ENCODE measurements at regions not wholly inside any gene's neighbourhood (a gene's known extent, or its start where the extent isn't known, plus 50 kb on each side); places are given as distances from the start of the nearest gene placed in this dataset.

DNA sequence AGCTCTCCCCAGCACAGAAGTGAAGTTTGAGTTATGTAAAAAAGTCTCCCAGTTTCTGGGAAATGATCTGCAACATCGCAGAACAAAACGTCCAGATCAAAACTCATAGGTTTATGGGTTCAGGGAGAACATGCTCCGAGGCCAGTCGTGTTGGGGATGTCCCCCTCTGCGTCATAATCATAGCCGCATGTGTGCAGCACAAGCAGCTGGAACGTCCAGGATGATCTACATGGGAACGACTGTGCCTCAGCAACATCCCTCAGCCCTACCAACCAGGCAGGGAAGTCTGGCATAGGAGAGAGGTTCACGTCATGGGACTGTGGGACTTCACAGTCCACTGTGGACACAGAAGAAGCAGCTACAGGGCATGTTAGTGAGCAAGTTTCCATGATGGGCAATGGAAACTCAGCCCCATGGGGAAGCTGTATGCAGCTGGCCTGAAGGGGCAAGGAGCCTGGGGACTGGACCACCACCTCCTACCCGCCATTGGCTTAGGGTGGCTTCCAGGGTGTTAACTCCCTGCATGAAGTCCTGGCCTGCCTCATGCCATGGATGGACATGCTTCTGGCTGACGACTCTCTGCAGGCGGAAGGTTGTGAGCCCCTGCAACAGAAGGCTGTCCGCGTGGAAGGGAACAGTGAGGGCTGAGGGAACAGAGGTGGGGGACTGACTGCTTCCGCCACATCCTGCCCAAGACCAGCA is 96.9 kb downstream of the COPS8 start:
- TF ChIP-seq RAD21 (IDR thresholded peaks at IDR 0.05; ENCODE audit: low read length) (no peak), RCOR1 (IDR thresholded peaks at IDR 0.05; ENCODE audit: low read length) (no peak), CTCF (IDR thresholded peaks at IDR 0.05) (no peak), SIN3A (IDR thresholded peaks at IDR 0.05; ENCODE audit: borderline replicate concordance, low read depth, low read length) (no peak)
- TF ChIP-seq, protein P1, sequence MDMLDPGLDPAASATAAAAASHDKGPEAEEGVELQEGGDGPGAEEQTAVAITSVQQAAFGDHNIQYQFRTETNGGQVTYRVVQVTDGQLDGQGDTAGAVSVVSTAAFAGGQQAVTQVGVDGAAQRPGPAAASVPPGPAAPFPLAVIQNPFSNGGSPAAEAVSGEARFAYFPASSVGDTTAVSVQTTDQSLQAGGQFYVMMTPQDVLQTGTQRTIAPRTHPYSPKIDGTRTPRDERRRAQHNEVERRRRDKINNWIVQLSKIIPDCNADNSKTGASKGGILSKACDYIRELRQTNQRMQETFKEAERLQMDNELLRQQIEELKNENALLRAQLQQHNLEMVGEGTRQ (IDR thresholded peaks at IDR 0.05; ENCODE audit: borderline replicate concordance, low read depth, low read length) = no peak
